ENCODE measurements at regions not wholly inside any gene's neighbourhood (a gene's known extent, or its start where the extent isn't known, plus 50 kb on each side); places are given as distances from the start of the nearest gene placed in this dataset.
"Not testable (repeated sequence)": the region's sequence is repeated elsewhere in the genome, so short reads cannot be mapped to it uniquely, and the experiment has no call there.

- no peak for DNase-seq
Measured at GRCh38 chr20:57813509-57814269, 103.9 kb upstream of the PMEPA1 start.

DNA sequence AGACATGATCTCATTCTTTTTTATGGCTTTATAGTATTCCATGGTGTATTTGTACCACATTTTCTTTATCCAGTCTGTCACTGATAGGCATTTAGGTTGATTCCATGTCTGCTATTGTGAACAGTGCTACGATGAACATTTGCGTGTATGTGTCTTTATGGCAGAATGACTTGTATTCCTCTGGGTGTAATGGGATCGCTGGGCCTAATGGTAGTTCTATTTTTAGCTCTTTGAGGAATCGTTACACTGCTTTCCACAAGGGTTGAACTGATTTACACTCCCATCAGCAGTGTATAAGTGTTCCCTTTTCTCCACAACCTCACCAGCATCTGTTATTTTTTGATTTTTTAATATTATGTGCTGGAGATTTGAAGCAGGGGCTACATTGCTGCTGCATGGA lies 102.8 kb upstream of the PMEPA1 start:
- DNase-seq: not testable (repeated sequence)

- DNase-seq: no peak
Measured at GRCh38 chr20:57811374-57812020, 101.7 kb upstream of the PMEPA1 start.

- DNase-seq: no peak
Measured at GRCh38 chr20:57810511-57811373, 100.9 kb upstream of the PMEPA1 start.

DNA sequence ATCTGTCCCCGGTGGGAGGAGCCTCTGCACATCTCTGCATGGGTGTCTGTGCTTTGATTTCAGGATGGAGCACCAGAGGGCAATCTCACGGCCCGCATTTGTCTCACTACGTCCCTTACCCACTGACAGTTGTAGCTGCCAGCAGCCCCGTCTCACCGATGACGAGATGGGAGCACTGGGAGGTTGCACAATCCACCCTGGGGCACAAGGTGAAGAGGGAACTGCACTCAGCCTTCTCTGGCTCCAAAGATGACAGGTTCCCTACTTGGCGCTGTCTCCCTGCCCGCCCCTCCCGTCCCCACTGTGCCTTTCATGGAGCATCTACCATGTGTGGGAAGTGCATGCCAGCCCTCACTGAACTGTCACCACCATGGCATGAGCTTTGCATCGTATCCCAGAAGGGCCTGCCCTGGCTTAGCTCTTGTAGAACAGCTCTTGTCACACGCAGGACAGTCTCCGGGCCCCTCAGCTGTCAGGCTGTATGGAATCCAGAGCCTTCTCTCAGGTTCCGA lies 99.9 kb upstream of the PMEPA1 start:
- no peak for DNase-seq

DNA sequence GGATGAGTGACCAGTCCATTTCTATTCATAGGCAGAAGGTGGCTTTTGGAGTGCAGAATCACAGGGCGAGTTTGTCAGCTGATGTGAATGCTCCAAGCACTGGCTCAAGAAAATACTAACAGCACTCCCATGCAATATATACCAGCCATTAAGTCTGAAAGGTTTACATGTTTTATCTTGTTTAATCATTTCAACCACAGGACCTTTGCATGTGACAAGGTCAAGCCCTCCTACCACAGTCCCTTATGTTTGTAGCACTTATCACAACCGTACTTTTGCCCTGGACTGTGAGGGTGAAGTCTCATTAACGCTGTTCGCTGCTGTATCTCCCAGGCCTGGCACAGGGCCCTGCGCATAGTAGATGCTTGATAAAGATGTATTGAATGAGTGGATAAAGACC lies 99.3 kb upstream of the PMEPA1 start:
- DNase-seq: no peak

DNA sequence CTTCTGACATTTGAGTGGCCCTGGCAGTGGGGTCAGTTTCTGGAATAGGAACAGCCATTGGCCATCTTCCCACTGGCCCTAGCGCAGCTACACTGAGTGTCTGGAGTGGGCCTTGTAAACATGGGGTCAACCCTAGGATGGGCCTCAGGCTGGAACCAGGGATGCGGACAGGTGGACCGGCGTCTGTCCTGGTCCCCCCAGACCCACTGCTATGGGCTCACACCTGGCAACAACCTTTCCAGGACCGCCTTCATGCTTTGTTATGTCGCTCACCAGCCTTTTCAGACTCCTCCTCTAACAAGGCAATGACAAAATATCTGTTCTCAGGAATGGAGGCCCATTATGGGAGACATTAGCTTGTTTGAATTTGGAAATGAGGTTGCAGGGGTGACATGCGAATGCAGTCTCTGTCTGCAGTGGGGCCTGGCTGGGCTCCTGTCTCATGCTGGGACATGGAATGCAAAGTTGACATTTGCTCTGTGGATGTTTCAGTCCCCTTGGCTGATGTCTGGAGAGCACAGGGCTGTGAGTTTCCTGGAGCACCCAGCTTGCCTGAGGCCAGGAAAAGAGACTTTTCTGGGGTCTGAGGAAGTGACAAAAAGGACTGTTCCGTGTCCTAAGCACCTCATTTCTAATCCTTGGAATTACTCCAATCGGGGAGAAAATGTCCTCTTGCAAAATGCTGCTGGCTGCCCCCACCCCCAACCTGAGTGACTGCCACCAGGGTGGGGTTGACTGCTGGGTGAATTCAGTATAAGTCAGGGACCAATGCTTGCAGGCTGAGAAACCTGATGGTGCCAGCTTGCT lies 98.7 kb upstream of the PMEPA1 start:
- no peak for DNase-seq

DNA sequence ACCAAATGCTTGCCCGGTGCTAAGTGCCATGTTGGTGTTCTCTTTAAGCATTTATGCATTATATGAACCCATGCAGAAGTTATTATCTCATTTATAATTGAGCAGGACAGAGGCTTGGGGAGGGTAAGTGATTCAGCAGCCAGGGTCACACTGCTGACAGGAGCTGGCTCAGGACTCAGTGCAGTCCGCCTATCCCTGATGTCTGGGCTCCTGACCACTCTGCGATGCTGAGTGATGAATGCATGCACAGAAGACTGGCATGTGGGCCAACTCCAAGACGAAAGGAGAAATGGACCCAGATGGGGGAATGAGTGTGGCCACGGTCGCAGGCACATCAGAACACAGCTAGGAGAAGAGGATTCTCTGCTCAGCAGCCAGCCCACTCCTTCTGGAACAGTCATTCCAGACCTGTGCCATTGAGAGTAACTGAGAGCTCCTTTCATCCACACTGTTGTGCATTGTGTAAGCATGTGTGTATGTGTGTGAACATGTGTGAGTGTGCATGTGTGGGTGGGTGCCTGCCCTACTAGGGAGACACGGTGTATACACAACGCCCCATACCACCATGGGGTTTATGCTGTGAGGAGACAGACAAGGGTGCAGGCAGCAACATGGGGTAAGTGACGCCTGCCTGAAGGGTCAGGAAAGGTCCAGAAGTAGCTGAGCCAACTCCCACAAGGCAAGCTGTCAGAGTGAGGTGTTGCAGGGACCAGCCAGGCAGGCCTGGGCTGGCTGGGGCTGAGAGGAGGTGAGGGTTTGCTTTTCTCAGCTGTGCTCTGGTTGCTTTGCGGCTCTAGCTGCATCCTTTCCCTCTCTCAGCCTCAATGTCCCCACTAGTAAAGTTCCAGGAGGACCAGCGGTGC lies 97.8 kb upstream of the PMEPA1 start:
- DNase-seq: no peak

DNA sequence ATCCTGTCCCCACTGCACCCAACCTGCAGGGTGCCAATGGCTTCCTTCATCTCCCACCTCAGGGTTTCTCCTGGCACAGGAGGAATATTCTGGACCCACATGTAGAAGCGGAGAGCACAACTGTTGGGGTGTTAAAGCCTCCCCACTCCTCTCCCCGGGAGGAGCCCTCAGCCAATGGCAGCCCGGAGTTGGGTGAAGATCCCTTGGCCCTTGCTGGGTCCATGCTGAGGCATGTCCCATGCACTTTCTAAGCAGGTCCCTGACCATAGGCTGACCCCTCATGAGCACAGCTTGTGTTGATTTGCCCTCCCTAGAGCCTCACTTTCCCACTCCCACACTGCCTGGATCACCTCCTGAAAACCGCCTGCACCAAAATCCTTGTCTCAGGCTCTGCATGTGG lies 97.2 kb upstream of the PMEPA1 start:
- no peak for DNase-seq

- DNase-seq: no peak
Measured at GRCh38 chr20:57806476-57806875, 96.7 kb upstream of the PMEPA1 start.

GRCh38 chr20:57805747-57806146 lies 95.9 kb upstream of the PMEPA1 start:
- DNase-seq: no peak

DNA sequence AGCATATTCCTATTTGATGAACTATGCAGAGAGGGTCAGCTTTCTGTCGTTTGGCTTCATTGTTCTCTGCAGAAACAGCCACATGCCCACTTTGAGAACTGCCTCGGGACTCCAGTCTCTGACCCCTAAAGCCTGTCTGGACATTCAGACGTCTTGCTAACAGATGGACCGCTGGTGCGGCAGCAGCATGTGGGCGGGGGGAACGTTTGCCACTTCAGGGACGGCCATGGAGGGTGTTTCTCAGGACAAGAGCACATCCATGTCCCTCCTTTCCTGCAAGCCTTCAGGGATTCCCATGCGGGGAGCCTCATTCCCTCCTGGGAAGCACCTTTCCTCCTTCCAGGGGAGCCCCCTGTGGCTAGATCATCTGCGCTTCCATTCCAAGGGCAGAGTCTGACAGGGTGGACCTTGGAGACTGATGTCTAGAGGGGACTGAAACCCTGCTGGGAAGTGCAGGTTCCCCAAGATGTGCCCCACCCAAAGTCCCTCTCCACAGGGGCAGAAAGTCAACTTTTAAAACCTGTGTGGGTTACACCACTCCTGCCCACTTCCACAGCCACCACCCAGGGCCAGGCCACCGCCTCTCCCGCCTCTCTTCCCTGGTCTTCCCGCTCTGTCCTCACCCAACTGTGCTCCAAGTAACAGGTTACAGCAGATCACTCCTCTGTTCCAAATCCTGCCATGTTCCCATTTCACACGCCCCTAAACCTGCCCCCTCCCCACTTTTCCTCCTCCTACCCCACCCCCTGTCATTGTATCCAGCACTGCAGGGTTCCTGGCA lies 94.8 kb upstream of the PMEPA1 start:
- DNase-seq: no peak

- DNase-seq: no peak
Measured at GRCh38 chr20:57803508-57804005, 93.7 kb upstream of the PMEPA1 start.

DNA sequence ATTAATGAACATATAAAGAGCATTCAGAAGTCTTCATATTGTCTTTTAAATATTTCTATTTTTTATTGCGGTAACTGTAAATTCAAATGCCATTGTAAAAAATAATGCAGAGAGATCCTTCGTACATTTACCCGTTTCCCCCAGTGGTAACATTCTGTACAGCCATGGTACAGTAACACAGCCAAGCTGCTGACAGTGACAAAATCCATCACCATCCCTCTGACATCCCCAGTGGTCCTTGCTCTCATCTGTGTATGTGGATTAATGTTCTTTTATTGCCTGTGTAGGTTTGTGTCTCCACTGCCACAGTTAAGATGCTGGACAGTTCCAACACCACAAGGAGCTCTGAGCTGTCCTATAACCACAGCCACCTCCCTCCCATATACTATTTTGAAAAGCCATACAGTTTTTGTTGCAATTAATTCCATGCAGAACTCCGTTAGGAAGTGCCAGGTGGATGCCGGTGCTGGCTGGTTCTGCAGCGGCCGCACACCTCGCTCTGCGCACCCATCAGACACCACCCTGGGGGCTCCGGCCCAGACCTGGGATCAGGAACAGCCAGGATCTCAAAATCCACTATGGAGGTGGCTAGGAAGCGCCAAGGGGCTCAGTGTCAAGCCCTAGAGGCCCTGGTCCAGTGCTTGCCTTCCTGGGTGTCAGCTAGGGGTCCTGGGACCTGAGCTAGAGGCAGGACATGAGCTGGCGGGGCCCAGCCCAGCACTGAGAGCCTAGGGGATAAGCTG lies 93.1 kb upstream of the PMEPA1 start:
- DNase-seq: no peak

- no peak for DNase-seq
Measured at GRCh38 chr20:57801581-57801980, 91.8 kb upstream of the PMEPA1 start.

GRCh38 chr20:57800791-57801430 lies 91.1 kb upstream of the PMEPA1 start:
- DNase-seq: no peak

DNA sequence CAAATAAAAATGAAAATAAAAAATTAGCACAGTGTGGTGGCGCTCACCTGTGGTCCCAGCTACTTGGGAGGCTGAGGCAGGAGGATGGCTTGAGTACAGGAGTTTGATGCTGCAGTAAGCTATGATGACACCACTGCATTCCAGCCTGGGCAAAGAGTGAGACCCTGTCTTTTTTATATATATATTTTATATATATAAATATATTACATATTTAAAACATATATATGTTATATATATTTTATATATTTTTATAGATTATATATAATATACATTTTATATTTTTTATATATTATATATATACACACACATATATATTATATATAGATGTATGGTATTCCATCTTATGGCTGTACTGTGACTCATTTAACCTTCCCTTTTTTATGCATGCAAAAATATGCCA lies 87.6 kb upstream of the PMEPA1 start:
- DNase-seq: no peak

- DNase-seq: no peak
Measured at GRCh38 chr20:57795977-57796560, 86.3 kb upstream of the PMEPA1 start.

DNA sequence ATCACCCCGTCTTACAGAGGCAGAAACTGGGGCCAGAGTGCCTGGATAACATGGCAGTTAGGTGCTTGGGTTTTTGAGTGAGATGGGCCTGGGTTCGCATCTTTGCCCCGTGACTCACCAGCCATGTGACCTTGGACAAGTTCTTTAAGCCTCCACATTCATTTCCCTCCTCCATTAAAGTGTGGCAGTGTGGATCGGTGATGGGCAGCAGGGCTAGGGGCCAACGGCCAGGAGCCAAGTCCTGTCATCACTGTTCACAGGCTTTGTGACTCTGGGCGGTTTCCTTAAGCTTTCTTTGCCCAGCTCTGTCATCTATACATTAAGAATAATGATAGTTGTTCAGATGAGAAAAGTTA lies 85.5 kb upstream of the PMEPA1 start:
- no peak for DNase-seq
